GM12878 (cell line): ENCODE measurements at regions not wholly inside any gene's neighbourhood (a gene's known extent, or its start where the extent isn't known, plus 50 kb on each side); places are given as distances from the start of the nearest gene placed in this dataset.

Experiments used
- ATAC-seq: fragments of 200-7000 bp; cut with Tn5 transposase; 3 replicates; pipeline ENCODE4 v1.9.1; 2020; ENCODE audit warnings: mild to moderate bottlenecking, moderate library complexity
- BruUV-seq: library from RNA; stranded (reverse); fragments of 400-500 nt; replicated peaks from 2 replicates; lab custom pipeline; 2021; lab: Mats Ljungman, UMichigan
- CTCF ChIA-PET: fragments of 300-600 bp; sonication (Branson Sonifier 250); formaldehyde crosslinking; extraction: SDS; loops from one replicate; lab custom pipeline; 2021; ENCODE audit warnings: inconsistent platforms; lab: Yijun Ruan, JAX
- POLR2A ChIA-PET: fragments of 350-600 bp; formaldehyde crosslinking; extraction: SDS; loops from one replicate; lab custom pipeline; 2021; ENCODE audit warnings: inconsistent platforms; lab: Charles Lee
- RAD21 ChIA-PET: fragments of 300-600 bp; sonication (Branson Sonifier 250); formaldehyde crosslinking; loops from one replicate; lab custom pipeline; 2023; ENCODE audit warnings: antibody characterized with exemption; ENCODE audit not compliant: unreplicated experiment; lab: Charles Lee
- SMC1A ChIA-PET: fragments of 300-600 bp; sonication (Branson Sonifier 250); formaldehyde crosslinking; loops from one replicate; lab custom pipeline; 2023; ENCODE audit not compliant: unreplicated experiment, uncharacterized antibody; lab: Charles Lee
- DNase-seq: peaks from one replicate; pipeline ENCODE4 v3.0.0-alpha.2; 2011; ENCODE audit warnings: low read depth, low spot score
- FAIRE-seq: peaks from 3 replicates; lab custom pipeline; 2011; peaks lifted over from hg19 to GRCh38; lab: Jason Lieb, UNC
- H2AFZ ChIP-seq: 2 replicates; pipeline ENCODE4 v1.6.0; 2011; ENCODE audit warnings: low read depth, low read length, control low read depth; ENCODE audit not compliant: control insufficient read depth
- H3K27ac ChIP-seq: 2 replicates; pipeline ENCODE4 v1.5.1; 2011; ENCODE audit warnings: control low read depth; ENCODE audit not compliant: control insufficient read depth, insufficient read depth
- H3K27me3 ChIP-seq, 2 experiments: replicated peaks in 1 of 2; 2 replicates each; pipeline versions ENCODE4 v1.6.0 to v1.6.1; 2011; ENCODE audit warnings: low read length in 1 of 2; ENCODE audit not compliant: control insufficient read depth in 2 of 2, insufficient read depth in 2 of 2
- H3K36me3 ChIP-seq, 2 experiments: 2 replicates each; pipeline ENCODE4 v1.5.1; 2011; ENCODE audit warnings: low read length in 1 of 2; ENCODE audit not compliant: control insufficient read depth in 2 of 2, insufficient read depth in 2 of 2
- H3K4me1 ChIP-seq: 2 replicates; pipeline ENCODE4 v1.6.1; 2011; ENCODE audit warnings: mild to moderate bottlenecking, low read length, moderate library complexity, mixed read lengths; ENCODE audit not compliant: control insufficient read depth, insufficient read depth
- H3K4me2 ChIP-seq: 2 replicates; pipeline ENCODE4 v1.6.0; 2011; ENCODE audit warnings: control low read depth; ENCODE audit not compliant: control insufficient read depth, insufficient read depth
- H3K4me3 ChIP-seq: fragments of 200-600 bp; sonication (generic); 2 replicates; pipeline ENCODE4 v1.5.1; 2016
- H3K79me2 ChIP-seq: 2 replicates; pipeline ENCODE4 v1.6.0; 2011; ENCODE audit warnings: low read length; ENCODE audit not compliant: control insufficient read depth, insufficient read depth
- H3K9ac ChIP-seq: 2 replicates; pipeline ENCODE4 v1.8.0; 2011; ENCODE audit warnings: low read length, control low read depth, mixed read lengths; ENCODE audit not compliant: control insufficient read depth, insufficient read depth
- H3K9me3 ChIP-seq: replicated peaks from 3 replicates; pipeline ENCODE4 v1.5.1; 2011; ENCODE audit warnings: mild to moderate bottlenecking, low read length; ENCODE audit not compliant: control insufficient read depth, insufficient read depth
- H4K20me1 ChIP-seq: 2 replicates; pipeline ENCODE4 v1.6.0; 2011; ENCODE audit not compliant: control insufficient read depth, insufficient read depth
- BMI1 ChIP-seq: fragments of 450-650 bp; IDR thresholded peaks from 2 replicates; pipeline ENCODE4 v1.6.1; 2016; ENCODE audit warnings: mild to moderate bottlenecking, moderate library complexity, borderline replicate concordance
- GATAD2B ChIP-seq: fragments of 450-650 bp; conservative IDR thresholded peaks from 2 replicates; pipeline ENCODE4 v1.6.1; 2017; ENCODE audit warnings: low read depth, mild to moderate bottlenecking, moderate library complexity
- IKZF1 ChIP-seq: fragments of 450-650 bp; conservative IDR thresholded peaks from 2 replicates; pipeline ENCODE4 v1.6.1; 2017; ENCODE audit warnings: antibody characterized with exemption, mild to moderate bottlenecking
- JUND ChIP-seq: IDR thresholded peaks from 2 replicates; pipeline ENCODE4 v1.6.1; 2012; ENCODE audit warnings: low read depth, mild to moderate bottlenecking, low read length, improper control_type of control experiment, moderate library complexity
- NBN ChIP-seq: fragments of 450-650 bp; IDR thresholded peaks from 2 replicates; pipeline ENCODE4 v1.6.1; 2016
- NR2C1 ChIP-seq: fragments of 450-650 bp; IDR thresholded peaks from 2 replicates; pipeline ENCODE4 v1.6.1; 2017; ENCODE audit warnings: antibody characterized with exemption, mild to moderate bottlenecking, moderate library complexity
- RB1 ChIP-seq: fragments of 450-650 bp; formaldehyde crosslinking; IDR thresholded peaks from 2 replicates; pipeline ENCODE4 v1.6.1; 2017; ENCODE audit warnings: mild to moderate bottlenecking, borderline replicate concordance
- SIN3A ChIP-seq: IDR thresholded peaks from 2 replicates; pipeline ENCODE4 v1.6.1; 2012; ENCODE audit warnings: low read depth, low read length, improper control_type of control experiment
- TAF1 ChIP-seq: IDR thresholded peaks from 2 replicates; pipeline ENCODE4 v1.6.1; 2011; ENCODE audit warnings: mild to moderate bottlenecking, low read depth, low read length, borderline replicate concordance
- WRNIP1 ChIP-seq: IDR thresholded peaks from 2 replicates; pipeline ENCODE4 v1.6.1; 2011; ENCODE audit warnings: low read depth, low read length, improper control_type of control experiment, borderline replicate concordance
- YY1 ChIP-seq: IDR thresholded peaks from 2 replicates; pipeline ENCODE4 v1.6.1; 2011; ENCODE audit warnings: low read depth, mild to moderate bottlenecking, low read length
- ZNF274 ChIP-seq: IDR thresholded peaks from one replicate; pipeline ENCODE4 v1.8.0; 2011; ENCODE audit not compliant: insufficient read length, insufficient read depth
- WGBS: methylation state at CpG from one replicate; pipeline ENCODE4 v1.1.6; 2016; ENCODE audit warnings: low lambda C conversion rate; ENCODE audit not compliant: insufficient replicate concordance, insufficient coverage; ENCODE audit errors: missing lambda C conversion rate; 5-methylcytosine and 5-hydroxymethylcytosine counted together
- in situ Hi-C: fragments of 300-500 bp; cut with MboI; formaldehyde crosslinking; loops from 9 replicates; pipeline ENCODE4 v1.14.3; 2018; ENCODE audit warnings: mixed read lengths
- intact Hi-C: fragments of 100-400 bp; cut with micrococcal nuclease; formaldehyde crosslinking; loops from one replicate; pipeline ENCODE4 v1.14.2; 2022; ENCODE audit not compliant: unreplicated experiment
- TF ChIP-seq, protein P1 (sequence below): IDR thresholded peaks from 2 replicates; pipeline ENCODE4 v1.6.1; 2011; ENCODE audit warnings: mild to moderate bottlenecking, low read depth, low read length, moderate library complexity; ENCODE audit not compliant: insufficient replicate concordance
- TF ChIP-seq, protein P2 (sequence below): IDR thresholded peaks from 2 replicates; pipeline ENCODE4 v1.6.1; 2012; ENCODE audit warnings: mild to moderate bottlenecking, low read depth, low read length
- TF ChIP-seq, protein P3 (sequence below): fragments of 450-650 bp; formaldehyde crosslinking; IDR thresholded peaks from 2 replicates; pipeline ENCODE4 v1.4.0; 2022; ENCODE audit warnings: mild to moderate bottlenecking, moderate library complexity
- TF ChIP-seq, protein P4 (sequence below): fragments of 450-650 bp; IDR thresholded peaks from 2 replicates; pipeline ENCODE4 v1.6.1; 2018; ENCODE audit warnings: mild to moderate bottlenecking, low read depth, moderate library complexity; ENCODE audit not compliant: partially characterized antibody

DNA sequence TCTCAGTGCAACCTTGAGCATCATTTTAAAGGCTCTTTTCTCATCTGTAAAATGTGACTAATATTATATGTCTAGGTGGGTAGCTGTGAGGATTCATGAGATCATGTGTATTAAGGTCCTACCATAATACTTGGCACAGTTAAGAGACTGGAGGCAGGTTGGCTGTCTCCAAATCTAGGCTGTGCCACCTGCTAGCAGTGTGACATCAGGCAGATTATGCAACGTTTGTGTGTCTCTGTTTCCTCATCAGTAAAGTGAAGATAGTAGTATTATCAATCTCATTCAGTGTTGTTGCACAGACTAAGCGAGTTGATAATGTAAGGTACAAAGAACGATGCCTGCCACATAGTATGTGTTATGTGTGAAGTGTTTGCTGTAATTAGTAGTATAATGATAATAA is 227.4 kb downstream of the SAMD5 start:
- no peaks in the 10 kb centered on the region for H4K20me1 ChIP-seq
- H3K27ac ChIP-seq = no peak overlapping the region
- ChIA-PET RAD21 (no interaction called here), SMC1A (no interaction called here), CTCF (no interaction called here), POLR2A (no interaction called here)
- no peak for ATAC-seq
- in situ Hi-C loops = no loop called here
- intact Hi-C loops = no loop called here
- WGBS = 12% methylated on average over 3 of the region's 3 CpGs
- no peak overlapping the region for H3K4me2 ChIP-seq
- no peak for DNase-seq
- no peak overlapping the region for H3K9ac ChIP-seq
- H3K27me3 ChIP-seq = no peaks in the 10 kb centered on the region
- H3K9me3 ChIP-seq = no peaks in the 10 kb centered on the region
- no peaks in the 10 kb centered on the region for H3K79me2 ChIP-seq
- FAIRE-seq = no peak
- no TSS peak for BruUV-seq
- no peak overlapping the region for H3K4me3 ChIP-seq
- H3K4me1 ChIP-seq = no peaks in the 10 kb centered on the region
- no peak for TF ChIP-seq IKZF1
- no peak for TF ChIP-seq NBN
- no peak for TF ChIP-seq NR2C1
- TF ChIP-seq, protein P1, sequence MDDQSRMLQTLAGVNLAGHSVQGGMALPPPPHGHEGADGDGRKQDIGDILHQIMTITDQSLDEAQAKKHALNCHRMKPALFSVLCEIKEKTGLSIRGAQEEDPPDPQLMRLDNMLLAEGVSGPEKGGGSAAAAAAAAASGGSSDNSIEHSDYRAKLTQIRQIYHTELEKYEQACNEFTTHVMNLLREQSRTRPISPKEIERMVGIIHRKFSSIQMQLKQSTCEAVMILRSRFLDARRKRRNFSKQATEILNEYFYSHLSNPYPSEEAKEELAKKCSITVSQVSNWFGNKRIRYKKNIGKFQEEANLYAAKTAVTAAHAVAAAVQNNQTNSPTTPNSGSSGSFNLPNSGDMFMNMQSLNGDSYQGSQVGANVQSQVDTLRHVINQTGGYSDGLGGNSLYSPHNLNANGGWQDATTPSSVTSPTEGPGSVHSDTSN = no peak
- no peak for TF ChIP-seq GATAD2B
- TF ChIP-seq RB1 = no peak
- TF ChIP-seq JUND = no peak
- TF ChIP-seq YY1 = no peak
- no peak for TF ChIP-seq ZNF274
- TF ChIP-seq, protein P2, sequence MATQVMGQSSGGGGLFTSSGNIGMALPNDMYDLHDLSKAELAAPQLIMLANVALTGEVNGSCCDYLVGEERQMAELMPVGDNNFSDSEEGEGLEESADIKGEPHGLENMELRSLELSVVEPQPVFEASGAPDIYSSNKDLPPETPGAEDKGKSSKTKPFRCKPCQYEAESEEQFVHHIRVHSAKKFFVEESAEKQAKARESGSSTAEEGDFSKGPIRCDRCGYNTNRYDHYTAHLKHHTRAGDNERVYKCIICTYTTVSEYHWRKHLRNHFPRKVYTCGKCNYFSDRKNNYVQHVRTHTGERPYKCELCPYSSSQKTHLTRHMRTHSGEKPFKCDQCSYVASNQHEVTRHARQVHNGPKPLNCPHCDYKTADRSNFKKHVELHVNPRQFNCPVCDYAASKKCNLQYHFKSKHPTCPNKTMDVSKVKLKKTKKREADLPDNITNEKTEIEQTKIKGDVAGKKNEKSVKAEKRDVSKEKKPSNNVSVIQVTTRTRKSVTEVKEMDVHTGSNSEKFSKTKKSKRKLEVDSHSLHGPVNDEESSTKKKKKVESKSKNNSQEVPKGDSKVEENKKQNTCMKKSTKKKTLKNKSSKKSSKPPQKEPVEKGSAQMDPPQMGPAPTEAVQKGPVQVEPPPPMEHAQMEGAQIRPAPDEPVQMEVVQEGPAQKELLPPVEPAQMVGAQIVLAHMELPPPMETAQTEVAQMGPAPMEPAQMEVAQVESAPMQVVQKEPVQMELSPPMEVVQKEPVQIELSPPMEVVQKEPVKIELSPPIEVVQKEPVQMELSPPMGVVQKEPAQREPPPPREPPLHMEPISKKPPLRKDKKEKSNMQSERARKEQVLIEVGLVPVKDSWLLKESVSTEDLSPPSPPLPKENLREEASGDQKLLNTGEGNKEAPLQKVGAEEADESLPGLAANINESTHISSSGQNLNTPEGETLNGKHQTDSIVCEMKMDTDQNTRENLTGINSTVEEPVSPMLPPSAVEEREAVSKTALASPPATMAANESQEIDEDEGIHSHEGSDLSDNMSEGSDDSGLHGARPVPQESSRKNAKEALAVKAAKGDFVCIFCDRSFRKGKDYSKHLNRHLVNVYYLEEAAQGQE = no peak
- TF ChIP-seq WRNIP1 = no peak
- no peak for TF ChIP-seq TAF1
- no peak for TF ChIP-seq SIN3A
- TF ChIP-seq, protein P3, sequence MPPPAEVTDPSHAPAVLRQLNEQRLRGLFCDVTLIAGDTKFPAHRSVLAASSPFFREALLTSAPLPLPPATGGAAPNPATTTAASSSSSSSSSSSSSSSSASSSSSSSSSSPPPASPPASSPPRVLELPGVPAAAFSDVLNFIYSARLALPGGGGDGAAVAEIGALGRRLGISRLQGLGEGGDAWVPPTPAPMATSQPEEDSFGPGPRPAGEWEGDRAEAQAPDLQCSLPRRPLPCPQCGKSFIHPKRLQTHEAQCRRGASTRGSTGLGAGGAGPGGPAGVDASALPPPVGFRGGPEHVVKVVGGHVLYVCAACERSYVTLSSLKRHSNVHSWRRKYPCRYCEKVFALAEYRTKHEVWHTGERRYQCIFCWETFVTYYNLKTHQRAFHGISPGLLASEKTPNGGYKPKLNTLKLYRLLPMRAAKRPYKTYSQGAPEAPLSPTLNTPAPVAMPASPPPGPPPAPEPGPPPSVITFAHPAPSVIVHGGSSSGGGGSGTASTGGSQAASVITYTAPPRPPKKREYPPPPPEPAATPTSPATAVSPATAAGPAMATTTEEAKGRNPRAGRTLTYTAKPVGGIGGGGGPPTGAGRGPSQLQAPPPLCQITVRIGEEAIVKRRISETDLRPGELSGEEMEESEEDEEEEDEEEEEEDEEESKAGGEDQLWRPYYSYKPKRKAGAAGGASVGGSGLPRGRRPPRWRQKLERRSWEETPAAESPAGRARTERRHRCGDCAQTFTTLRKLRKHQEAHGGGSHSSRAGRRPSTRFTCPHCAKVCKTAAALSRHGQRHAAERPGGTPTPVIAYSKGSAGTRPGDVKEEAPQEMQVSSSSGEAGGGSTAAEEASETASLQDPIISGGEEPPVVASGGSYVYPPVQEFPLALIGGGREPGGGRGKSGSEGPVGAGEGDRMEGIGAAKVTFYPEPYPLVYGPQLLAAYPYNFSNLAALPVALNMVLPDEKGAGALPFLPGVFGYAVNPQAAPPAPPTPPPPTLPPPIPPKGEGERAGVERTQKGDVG (CRISPR knock-in tag) = no peak
- TF ChIP-seq, protein P4, sequence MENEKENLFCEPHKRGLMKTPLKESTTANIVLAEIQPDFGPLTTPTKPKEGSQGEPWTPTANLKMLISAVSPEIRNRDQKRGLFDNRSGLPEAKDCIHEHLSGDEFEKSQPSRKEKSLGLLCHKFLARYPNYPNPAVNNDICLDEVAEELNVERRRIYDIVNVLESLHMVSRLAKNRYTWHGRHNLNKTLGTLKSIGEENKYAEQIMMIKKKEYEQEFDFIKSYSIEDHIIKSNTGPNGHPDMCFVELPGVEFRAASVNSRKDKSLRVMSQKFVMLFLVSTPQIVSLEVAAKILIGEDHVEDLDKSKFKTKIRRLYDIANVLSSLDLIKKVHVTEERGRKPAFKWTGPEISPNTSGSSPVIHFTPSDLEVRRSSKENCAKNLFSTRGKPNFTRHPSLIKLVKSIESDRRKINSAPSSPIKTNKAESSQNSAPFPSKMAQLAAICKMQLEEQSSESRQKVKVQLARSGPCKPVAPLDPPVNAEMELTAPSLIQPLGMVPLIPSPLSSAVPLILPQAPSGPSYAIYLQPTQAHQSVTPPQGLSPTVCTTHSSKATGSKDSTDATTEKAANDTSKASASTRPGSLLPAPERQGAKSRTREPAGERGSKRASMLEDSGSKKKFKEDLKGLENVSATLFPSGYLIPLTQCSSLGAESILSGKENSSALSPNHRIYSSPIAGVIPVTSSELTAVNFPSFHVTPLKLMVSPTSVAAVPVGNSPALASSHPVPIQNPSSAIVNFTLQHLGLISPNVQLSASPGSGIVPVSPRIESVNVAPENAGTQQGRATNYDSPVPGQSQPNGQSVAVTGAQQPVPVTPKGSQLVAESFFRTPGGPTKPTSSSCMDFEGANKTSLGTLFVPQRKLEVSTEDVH = no peak
- TF ChIP-seq BMI1 = no peak
- no peak overlapping the region for H2AFZ ChIP-seq
- no peaks in the 10 kb centered on the region for H3K36me3 ChIP-seq
